ENCODE measurements at regions not wholly inside any gene's neighbourhood (a gene's known extent, or its start where the extent isn't known, plus 50 kb on each side); places are given as distances from the start of the nearest gene placed in this dataset.

DNA sequence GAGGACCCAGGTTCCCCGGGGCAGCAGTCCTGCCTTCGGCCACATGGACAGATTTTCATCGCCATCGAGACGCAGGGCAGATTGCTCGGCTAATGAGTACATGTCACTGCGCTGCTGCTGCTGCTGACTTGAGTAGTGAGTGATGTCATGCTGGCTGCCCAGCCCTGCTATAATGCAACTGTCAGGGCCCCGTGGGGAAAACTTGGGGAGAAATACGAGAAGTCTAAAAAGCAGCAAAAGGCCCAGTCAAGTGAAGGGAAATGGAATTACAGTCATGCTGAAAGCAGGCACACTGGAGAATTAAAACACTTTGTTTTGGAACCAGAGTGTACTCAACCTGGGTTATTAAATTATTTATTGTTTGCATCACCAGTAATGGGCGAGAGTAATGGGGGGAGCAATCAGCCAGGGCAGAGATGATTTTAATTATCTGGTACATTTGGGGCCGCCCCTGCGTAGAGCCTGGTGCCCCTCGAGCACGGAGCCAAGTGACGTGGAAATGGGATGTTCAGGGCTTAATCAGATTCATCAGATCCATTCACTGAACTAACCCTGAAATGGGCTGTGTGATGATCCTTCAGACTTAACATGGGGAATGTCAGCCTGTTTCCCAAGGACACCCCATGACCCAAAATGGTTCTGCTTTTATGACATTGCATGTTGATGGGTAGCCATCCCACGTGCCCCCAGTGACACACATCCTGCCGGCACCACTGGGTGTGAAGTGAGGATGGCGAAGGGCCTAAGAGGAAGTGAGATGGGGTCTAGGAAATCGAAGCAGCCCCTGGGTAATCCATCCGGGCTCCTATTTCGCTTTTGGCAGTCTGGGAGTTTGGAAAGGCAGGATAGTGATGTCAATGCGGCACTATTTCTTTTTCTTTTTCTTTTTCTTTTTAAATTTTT lies 241.6 kb upstream of the CADM1 start:
- TF ChIP-seq, protein P1, sequence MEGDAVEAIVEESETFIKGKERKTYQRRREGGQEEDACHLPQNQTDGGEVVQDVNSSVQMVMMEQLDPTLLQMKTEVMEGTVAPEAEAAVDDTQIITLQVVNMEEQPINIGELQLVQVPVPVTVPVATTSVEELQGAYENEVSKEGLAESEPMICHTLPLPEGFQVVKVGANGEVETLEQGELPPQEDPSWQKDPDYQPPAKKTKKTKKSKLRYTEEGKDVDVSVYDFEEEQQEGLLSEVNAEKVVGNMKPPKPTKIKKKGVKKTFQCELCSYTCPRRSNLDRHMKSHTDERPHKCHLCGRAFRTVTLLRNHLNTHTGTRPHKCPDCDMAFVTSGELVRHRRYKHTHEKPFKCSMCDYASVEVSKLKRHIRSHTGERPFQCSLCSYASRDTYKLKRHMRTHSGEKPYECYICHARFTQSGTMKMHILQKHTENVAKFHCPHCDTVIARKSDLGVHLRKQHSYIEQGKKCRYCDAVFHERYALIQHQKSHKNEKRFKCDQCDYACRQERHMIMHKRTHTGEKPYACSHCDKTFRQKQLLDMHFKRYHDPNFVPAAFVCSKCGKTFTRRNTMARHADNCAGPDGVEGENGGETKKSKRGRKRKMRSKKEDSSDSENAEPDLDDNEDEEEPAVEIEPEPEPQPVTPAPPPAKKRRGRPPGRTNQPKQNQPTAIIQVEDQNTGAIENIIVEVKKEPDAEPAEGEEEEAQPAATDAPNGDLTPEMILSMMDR (IDR thresholded peaks at IDR 0.05): no peak
- TF ChIP-seq EP300 (IDR thresholded peaks at IDR 0.05): no peak

All from gastroesophageal sphincter (tissue), 3 donors.